AG09319 (cell line): ENCODE measurements at regions not wholly inside any gene's neighbourhood (a gene's known extent, or its start where the extent isn't known, plus 50 kb on each side); places are given as distances from the start of the nearest gene placed in this dataset.

ENCODE experiments used
- DNase-seq: peaks from one replicate; pipeline ENCODE4 v3.0.0-alpha.2; 2010; ENCODE audit warnings: low read depth; ENCODE audit errors: extremely low read depth
- TF ChIP-seq, protein P1 (sequence below): IDR thresholded peaks from 2 replicates; pipeline ENCODE4 v1.5.1; 2011; ENCODE audit warnings: low read depth, mild to moderate bottlenecking, inconsistent platforms, low read length, moderate library complexity

DNA sequence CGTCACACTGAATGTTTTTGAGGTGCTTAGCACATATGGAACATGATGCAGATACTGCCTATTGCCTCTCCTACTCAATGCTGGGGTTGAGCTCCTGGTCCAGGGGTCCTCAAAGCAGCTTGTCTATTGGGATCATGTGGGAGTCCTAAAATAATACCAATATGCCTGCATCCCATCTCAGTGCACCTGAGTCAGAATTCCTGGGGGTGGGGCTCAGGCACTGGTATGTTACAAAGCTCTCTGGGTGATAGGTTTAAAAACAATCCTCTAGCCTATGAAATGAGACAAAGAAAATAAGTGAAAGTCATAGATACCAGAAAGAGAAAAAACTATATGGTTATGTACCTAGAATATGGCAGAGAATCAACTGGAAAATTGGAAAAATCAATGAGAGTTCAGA lies 156.6 kb upstream of the NLRP1 start:
- DNase-seq, result no peak
- TF ChIP-seq, protein P1, sequence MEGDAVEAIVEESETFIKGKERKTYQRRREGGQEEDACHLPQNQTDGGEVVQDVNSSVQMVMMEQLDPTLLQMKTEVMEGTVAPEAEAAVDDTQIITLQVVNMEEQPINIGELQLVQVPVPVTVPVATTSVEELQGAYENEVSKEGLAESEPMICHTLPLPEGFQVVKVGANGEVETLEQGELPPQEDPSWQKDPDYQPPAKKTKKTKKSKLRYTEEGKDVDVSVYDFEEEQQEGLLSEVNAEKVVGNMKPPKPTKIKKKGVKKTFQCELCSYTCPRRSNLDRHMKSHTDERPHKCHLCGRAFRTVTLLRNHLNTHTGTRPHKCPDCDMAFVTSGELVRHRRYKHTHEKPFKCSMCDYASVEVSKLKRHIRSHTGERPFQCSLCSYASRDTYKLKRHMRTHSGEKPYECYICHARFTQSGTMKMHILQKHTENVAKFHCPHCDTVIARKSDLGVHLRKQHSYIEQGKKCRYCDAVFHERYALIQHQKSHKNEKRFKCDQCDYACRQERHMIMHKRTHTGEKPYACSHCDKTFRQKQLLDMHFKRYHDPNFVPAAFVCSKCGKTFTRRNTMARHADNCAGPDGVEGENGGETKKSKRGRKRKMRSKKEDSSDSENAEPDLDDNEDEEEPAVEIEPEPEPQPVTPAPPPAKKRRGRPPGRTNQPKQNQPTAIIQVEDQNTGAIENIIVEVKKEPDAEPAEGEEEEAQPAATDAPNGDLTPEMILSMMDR, result no peak

DNA sequence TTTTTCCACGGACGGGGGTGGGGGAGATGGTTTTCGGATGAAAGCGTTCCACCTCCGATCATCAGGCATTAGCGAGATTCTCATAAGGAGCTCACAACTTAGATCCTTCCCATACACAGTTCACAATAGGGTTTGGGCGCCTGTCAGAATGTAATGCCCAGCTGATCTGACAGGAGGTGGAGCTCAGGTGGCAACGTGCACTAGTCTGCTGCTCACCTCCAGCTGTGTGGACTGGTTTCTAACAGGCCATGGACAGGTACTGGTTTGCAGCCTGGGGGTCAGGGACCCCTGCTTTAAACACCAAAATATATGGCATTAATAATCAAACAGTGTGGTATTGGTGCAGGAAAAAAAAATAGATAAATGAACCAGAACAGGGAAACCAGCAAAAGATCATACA lies 157.5 kb upstream of the NLRP1 start:
- TF ChIP-seq, protein P1, result no peak
- no peak for DNase-seq

DNA sequence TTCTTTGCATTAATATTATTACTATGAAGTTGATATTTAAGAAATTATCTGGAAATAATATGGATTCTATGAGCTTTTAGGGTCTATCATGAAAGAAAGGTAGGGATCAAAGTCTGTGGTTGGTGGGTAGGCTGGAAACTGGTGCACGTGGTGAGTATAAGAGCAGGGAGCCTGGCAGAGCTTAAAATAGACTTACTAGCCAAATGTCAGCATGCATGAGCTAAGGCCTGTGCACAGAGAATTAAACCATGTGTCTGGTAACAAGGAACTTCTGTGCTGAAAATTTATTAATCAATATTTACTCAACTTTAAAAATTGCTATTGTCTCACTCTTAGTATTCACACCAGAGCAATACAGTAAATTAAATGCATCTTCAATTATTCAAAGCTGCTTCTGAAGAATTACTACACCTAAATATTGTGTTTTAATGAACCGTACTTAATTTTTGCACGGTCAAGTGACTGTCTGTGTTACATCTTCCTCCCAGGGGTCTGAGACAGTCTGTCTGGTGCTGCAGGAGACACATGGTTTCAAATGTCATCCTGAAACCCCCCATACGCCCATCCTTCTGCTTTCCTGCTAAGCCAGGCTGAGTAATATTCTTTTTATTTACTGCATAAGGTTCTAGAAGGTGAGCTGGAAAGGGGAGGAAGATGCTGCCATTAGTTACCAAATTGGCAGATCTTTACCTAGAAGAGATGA lies 161.0 kb upstream of the NLRP1 start:
- TF ChIP-seq, protein P1, result no peak
- DNase-seq, result no peak

DNA sequence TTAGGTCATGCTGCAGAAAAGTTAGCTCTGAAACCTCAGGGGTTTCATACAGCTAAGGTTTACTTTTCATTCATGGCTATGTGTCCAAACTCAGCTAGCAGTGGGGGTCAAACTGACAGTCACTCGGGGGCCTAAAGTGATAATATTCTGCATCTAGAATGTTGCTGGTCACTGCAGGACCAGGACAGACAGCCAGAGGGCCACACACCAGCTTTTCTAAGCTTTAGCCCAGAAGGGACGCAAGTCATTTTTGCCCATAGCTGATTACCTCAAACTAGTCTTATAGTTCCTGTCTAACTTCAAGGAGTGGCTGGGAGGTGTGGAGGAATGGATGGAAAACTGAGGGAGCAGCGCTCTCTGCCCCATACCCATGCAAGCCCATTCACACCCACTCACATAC lies 163.0 kb upstream of the NLRP1 start:
- TF ChIP-seq, protein P1, result peak; percentile 9
- no peak for DNase-seq

DNA sequence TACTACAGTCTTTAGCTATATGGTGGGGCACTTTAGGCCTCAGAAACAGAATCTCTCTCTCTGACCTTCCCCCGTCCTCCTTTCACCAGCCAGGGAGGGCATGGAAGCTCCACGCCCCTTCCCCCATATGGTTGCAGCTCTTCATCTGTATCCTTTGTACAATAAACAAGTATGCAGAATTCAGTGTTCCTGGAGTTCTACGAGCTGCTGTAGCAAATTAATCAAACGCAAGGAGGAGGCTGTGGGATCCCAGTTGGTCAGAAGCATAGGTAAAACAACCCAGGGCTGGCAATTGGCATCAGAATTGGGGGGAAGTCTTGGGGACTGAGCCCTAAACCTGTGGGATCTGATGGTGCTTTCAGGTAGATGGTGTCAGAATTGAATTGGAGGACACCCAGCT lies 163.7 kb upstream of the NLRP1 start:
- TF ChIP-seq, protein P1, result no peak
- DNase-seq, result no peak

DNA sequence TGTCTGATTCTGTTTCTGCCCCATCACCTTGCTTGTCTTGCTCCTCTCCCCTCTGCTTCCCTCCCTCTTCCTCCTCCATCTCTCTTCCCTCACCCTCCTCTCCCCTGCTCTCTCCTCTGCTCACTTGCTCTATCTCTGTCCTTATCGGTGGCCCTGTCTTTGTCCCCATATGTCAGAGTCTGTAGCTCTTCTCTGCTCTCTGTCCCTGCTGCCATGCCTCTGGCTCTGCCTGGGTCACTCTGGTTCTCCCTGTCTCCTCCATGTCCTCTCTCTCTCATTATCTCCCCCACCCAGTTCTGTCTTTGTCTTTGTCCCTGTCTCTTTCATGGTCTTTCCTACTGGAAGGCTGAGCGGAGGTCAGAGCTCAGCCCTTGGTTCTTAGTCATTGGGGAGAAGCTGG lies 169.1 kb upstream of the NLRP1 start:
- no peak for DNase-seq
- TF ChIP-seq, protein P1, result no peak

DNA sequence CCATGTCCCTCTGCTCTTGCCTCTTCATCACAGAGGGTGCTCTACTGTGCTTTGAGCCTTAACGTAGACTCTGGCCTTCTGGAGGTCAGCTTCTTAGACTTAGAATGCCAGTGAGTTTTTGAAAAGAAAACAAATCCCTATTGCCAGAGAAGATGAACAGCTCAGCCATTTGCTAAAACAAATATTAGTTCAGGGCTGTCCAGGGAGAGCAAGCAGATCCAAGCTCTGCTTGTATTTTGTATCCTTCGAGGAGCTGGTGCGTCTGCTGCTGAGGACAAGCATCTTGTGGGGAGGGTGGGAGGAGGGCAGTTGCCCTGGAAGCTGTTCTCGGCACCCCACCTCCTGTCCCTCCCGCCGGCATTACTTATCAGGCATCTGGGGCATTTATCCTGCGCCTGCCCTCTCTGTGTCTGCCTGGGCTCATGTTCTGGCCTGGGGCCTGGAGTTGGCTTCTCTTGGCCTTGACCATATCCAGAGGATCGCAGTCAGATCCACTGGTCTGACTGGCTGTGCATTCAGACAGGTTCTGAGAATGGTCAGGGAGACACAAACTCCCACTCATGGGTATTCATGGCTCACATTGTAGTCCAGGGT lies 173.1 kb upstream of the NLRP1 start:
- DNase-seq, result no peak

More for the DNA sequence above, 173.1 kb upstream of the NLRP1 start:
- TF ChIP-seq, protein P1, result no peak
